Heart right ventricle (tissue), 16 donors: ENCODE measurements at regions not wholly inside any gene's neighbourhood (a gene's known extent, or its start where the extent isn't known, plus 50 kb on each side); places are given as distances from the start of the nearest gene placed in this dataset.

Source experiments
- ATAC-seq, 8 donors: fragments of 200-7000 bp; cut with Tn5 transposase; one replicate each; pipeline ENCODE4 v1.9.1; 2020; ENCODE audit warnings: mild to moderate bottlenecking in 8 of 8, moderate library complexity in 8 of 8, moderate number of reproducible peaks in 1 of 8
- DNase-seq, 2 donors: peaks; one replicate each; pipeline ENCODE4 v3.0.0-alpha.2; 2020
- H3K27ac ChIP-seq, 10 donors: fragments of 200-600 bp; sonication (generic) in 2 of 10; one replicate each; pipeline versions ENCODE4 v1.5.0 to v1.8.0; 2020 to 2022; ENCODE audit warnings: mild to moderate bottlenecking in 3 of 10
- H3K27me3 ChIP-seq, 7 donors: fragments of 200-600 bp; one replicate each; pipeline ENCODE4 v1.8.0; 2021 to 2022; ENCODE audit warnings: mild to moderate bottlenecking in 2 of 7
- H3K36me3 ChIP-seq, 9 donors: fragments of 200-600 bp; sonication (generic) in 1 of 9; one replicate each; pipeline versions ENCODE4 v1.5.0 to v1.8.0; 2020 to 2022; ENCODE audit warnings: mild to moderate bottlenecking in 2 of 9
- H3K4me1 ChIP-seq, 9 donors: fragments of 200-600 bp; sonication (generic) in 1 of 9; one replicate each; pipeline versions ENCODE4 v1.5.0 to v1.8.0; 2020 to 2022; ENCODE audit warnings: mild to moderate bottlenecking in 4 of 9
- H3K4me3 ChIP-seq, 10 donors: fragments of 200-600 bp; sonication (generic) in 2 of 10; one replicate each; pipeline versions ENCODE4 v1.5.0 to v1.8.0; 2020 to 2022; ENCODE audit warnings: mild to moderate bottlenecking in 7 of 10, moderate library complexity in 2 of 10
- H3K9me3 ChIP-seq, 11 donors: fragments of 200-600 bp in 10 of 11; sonication (generic) in 2 of 11; one replicate each; pipeline versions ENCODE4 v1.5.0 to v1.8.0; 2013 to 2022; ENCODE audit warnings: mild to moderate bottlenecking in 2 of 11, control low read depth in 1 of 11, moderate library complexity in 1 of 11
- CTCF ChIP-seq, 9 donors: fragments of 200-600 bp; sonication (generic) in 2 of 9; IDR thresholded peaks; one replicate each; pipeline versions ENCODE4 v1.5.0 to v1.8.0; 2021 to 2022; ENCODE audit warnings: antibody characterized with exemption in 9 of 9, mild to moderate bottlenecking in 5 of 9, moderate library complexity in 1 of 9
- WGBS, 2 donors: extraction: QIAGEN DNeasy Blood & Tissue Kit; methylation state at CpG; one replicate each; pipeline ENCODE4 v1.1.7; 2013; ENCODE audit warnings: inconsistent platforms in 1 of 2; 5-methylcytosine and 5-hydroxymethylcytosine counted together
- intact Hi-C, 10 donors: fragments of 100-400 bp; cut with DNase I; formaldehyde crosslinking; loops; one replicate each; pipeline versions ENCODE4 v1.11.1 to v1.14.2; 2022
- donor health status: Arrhythmogenic right ventricular cardiomyopathy.
- donor health status: ischemic (EF 13 %, LVEDD 7.1; RV severe dilation, severe dysfunction).
- donor health status: healthy with polysubstance abuse.
- donor health status: DM: no; HTN: yes; CAD: no.
- donor health status: DM: no; HTN: no; CAD: no.
- donor health status: ischemic (EF 25% LVEDD 6.9; RV normal size, moderate dysfunction).
- donor health status: ischemic (EF 25% LVEDD 5.7; RV mildly dilated, moderate dysfunction).
- donor health status: healthy.
- donor health status: DM: yes; HTN: yes; CAD: no.
- donor health status: Ischemic cardiomyopathy.
- donor health status: ischemic (EF 35%, LVEDD 5.7; RV mildly dilated, moderate dysfunction).
- donor health status: nonischemic (EF 11% LVEDD 7.7; RV severe dilation, severe dysfunction).
- donor health status: DM: yes; HTN: yes; CAD: no.
- donor health status: PGD.
- donor health status: ischemic (EF 29% LVEDD 5.4; RV normal size, mild dysfunction).
- donor health status: nonischemic (EF 23%, LVEDD 6.1; RV moderate dilation, normal function).

GRCh38 chr9:1938675-1939170 lies 76.4 kb upstream of the SMARCA2 start:
- Histone ChIP-seq H3K4me3 (no peak overlapping the region), H3K27me3 (peaks cover 0 to 7% (median 0%) of the 10 kb centered on the region in 7 donors), H3K9me3 (peaks cover 0 to 4% (median 0%) of the 10 kb centered on the region in 11 donors), H3K36me3 (no peaks in the 10 kb centered on the region), H3K4me1 (no peaks in the 10 kb centered on the region), H3K27ac (no peak overlapping the region)
- DNase-seq (no peak), ATAC-seq (no peak)
- 71 to 81% methylated on average over 2 of the region's 2 CpGs for WGBS, 2 donors
- no peak for TF ChIP-seq CTCF (IDR thresholded peaks at IDR 0.05)
- intact Hi-C loops: no loop called here

DNA sequence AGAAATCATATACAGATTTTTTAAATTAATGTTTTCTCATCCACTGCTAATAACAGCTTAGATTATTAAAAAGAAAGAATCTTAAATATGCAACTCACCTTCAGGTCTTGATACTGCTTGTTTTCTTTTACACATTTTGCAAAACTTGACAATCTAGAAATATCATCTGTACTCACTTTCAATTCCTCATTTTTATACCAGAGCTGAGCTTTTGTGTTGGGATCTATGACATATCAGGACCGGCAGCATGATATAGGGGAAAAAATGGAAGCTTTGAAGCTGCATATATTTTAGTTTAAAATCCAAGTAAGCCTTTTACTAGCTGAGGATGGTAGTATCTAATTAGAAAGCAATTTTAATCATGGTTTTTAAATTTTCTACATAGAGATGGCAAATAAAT lies 75.7 kb upstream of the SMARCA2 start:
- no peak for TF ChIP-seq CTCF (IDR thresholded peaks at IDR 0.05)
- ATAC-seq (no peak), DNase-seq (no peak)
- no peaks in the 10 kb centered on the region for H3K4me1 ChIP-seq
- peaks cover 0 to 4% (median 0%) of the 10 kb centered on the region in 11 donors for H3K9me3 ChIP-seq
- H3K36me3 ChIP-seq: no peaks in the 10 kb centered on the region
- no peak overlapping the region for H3K27ac ChIP-seq
- no peak overlapping the region for H3K4me3 ChIP-seq
- WGBS, 2 donors: 84 to 86% methylated on average over 1 of the region's 1 CpG
- intact Hi-C loops: no loop called here
- H3K27me3 ChIP-seq: peaks cover 0 to 7% (median 0%) of the 10 kb centered on the region in 7 donors

DNA sequence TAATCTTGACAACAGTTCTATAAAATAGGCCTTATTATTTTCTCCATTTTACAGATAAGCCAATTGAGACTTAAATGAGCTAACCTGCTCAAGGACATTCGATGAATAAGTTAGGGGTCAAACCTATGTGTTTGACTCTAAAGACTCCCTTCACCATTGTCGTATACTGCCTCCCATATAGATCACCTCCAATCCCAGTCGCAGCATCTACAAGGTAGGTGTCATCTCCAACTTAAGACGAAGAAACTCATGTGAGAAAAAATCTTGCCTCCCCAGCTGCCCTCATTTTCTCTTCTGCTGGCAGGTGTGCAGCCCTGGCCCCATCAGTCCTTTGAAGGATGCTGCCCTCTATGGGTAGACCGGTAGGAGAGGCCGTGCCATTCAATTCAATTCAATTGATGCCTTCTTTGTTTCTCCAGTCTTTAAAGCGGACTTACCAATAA lies 75.2 kb upstream of the SMARCA2 start:
- Histone ChIP-seq H3K36me3 (no peaks in the 10 kb centered on the region), H3K4me1 (no peaks in the 10 kb centered on the region), H3K4me3 (no peak overlapping the region), H3K27ac (no peak overlapping the region), H3K27me3 (peaks cover 0 to 7% (median 0%) of the 10 kb centered on the region in 7 donors), H3K9me3 (peaks cover 0 to 4% (median 0%) of the 10 kb centered on the region in 11 donors)
- DNase-seq (no peak), ATAC-seq (peak in 1 of 8 donors; percentile 31)
- intact Hi-C loops: loop anchor here in 3 of 10 donors (5.0 kb wide), 2 partner anchors 127 to 147 kb away; no protein-coding TSS in a partner anchor
- 45 to 50% methylated on average over 7 of the region's 7 CpGs for WGBS, 2 donors
- peak in 8 of 9 donors; percentile 26 to 63 (median 56) for TF ChIP-seq CTCF (IDR thresholded peaks at IDR 0.05)

DNA sequence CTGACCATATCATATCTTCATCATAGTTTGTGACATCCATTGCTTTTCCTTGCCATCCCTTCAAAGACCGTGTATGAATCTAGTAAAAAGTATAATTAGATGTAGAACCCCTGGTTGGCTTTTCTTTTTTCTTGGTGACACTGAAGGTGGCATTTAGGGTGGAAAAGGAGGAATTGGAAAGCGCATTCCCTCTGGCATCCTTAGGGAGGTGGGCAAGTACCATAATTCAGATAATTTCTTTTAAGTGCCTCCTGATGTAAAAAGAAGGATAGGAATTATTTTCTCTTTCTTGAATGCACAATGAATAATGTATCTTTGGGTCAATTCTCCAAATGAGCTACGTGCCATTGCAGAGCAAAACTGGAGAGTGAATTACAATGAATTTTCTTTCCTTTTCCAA lies 73.2 kb upstream of the SMARCA2 start:
- no peak overlapping the region for H3K27ac ChIP-seq
- peaks cover 0 to 4% (median 0%) of the 10 kb centered on the region in 11 donors for H3K9me3 ChIP-seq
- no peak for ATAC-seq
- 82% methylated on average over 3 of the region's 3 CpGs for WGBS, 2 donors
- peak in 5 of 9 donors; percentile 13 to 38 (median 27) for TF ChIP-seq CTCF (IDR thresholded peaks at IDR 0.05)
- no peaks in the 10 kb centered on the region for H3K4me1 ChIP-seq
- no peaks in the 10 kb centered on the region for H3K36me3 ChIP-seq
- H3K4me3 ChIP-seq: no peak overlapping the region
- DNase-seq: no peak
- peaks cover 0 to 7% (median 0%) of the 10 kb centered on the region in 7 donors for H3K27me3 ChIP-seq
- intact Hi-C loops: loop anchor here in 4 of 10 donors (2.0 to 5.0 kb wide), 3 partner anchors 125 to 145 kb away; no protein-coding TSS in a partner anchor
